Endodermal cell (in vitro differentiated cells): ENCODE measurements at regions not wholly inside any gene's neighbourhood (a gene's known extent, or its start where the extent isn't known, plus 50 kb on each side); places are given as distances from the start of the nearest gene placed in this dataset.

Experiments
- DNase-seq: peaks from one replicate; pipeline ENCODE4 v3.0.0-alpha.2; 2017
- H3K27ac ChIP-seq: 2 replicates; pipeline ENCODE4 v1.5.1; 2013; ENCODE audit warnings: mild to moderate bottlenecking, low read depth, low read length, moderate library complexity
- H3K27me3 ChIP-seq: 2 replicates; pipeline ENCODE4 v1.6.1; 2013; ENCODE audit warnings: mild to moderate bottlenecking, low read length, moderate library complexity; ENCODE audit not compliant: insufficient read depth, control insufficient read depth, poor library complexity, severe bottlenecking
- H3K36me3 ChIP-seq: 2 replicates; pipeline ENCODE4 v1.7.0; 2013; ENCODE audit warnings: mild to moderate bottlenecking, low read length, moderate library complexity; ENCODE audit not compliant: control insufficient read depth, insufficient read depth
- H3K4me1 ChIP-seq: one replicate; pipeline ENCODE4 v1.7.0; 2013; ENCODE audit warnings: low read length; ENCODE audit not compliant: control insufficient read depth, insufficient read depth
- H3K4me3 ChIP-seq: 2 replicates; pipeline ENCODE4 v1.5.1; 2013; ENCODE audit warnings: mild to moderate bottlenecking, low read length, moderate library complexity
- H3K9ac ChIP-seq: 2 replicates; pipeline ENCODE4 v1.6.1; 2013; ENCODE audit warnings: mild to moderate bottlenecking, low read length, moderate library complexity; ENCODE audit not compliant: poor library complexity, severe bottlenecking; ENCODE audit errors: extremely low read depth
- H3K9me3 ChIP-seq: 2 replicates; pipeline ENCODE4 v1.6.1; 2013; ENCODE audit warnings: mild to moderate bottlenecking, low read length, moderate library complexity; ENCODE audit not compliant: control insufficient read depth
- H3K27ac Mint-ChIP-seq: 2 replicates; pipeline ENCODE4 v1.8.0; 2020; ENCODE audit warnings: mixed read lengths
- H3K27me3 Mint-ChIP-seq: 2 replicates; pipeline ENCODE4 v1.8.0; 2021; ENCODE audit warnings: mild to moderate bottlenecking, mixed read lengths; ENCODE audit not compliant: insufficient read depth
- H3K36me3 Mint-ChIP-seq: 2 replicates; pipeline ENCODE4 v1.8.0; 2020; ENCODE audit warnings: low read depth, mixed read lengths
- H3K4me1 Mint-ChIP-seq: 2 replicates; pipeline ENCODE4 v1.8.0; 2020; ENCODE audit warnings: mixed read lengths
- H3K4me3 Mint-ChIP-seq: 2 replicates; pipeline ENCODE4 v1.8.0; 2020; ENCODE audit warnings: mild to moderate bottlenecking, moderate library complexity, mixed read lengths
- H3K9me3 Mint-ChIP-seq: 2 replicates; pipeline ENCODE4 v1.8.0; 2020; ENCODE audit warnings: mild to moderate bottlenecking, mixed read lengths
- WGBS, 2 experiments: methylation state at CpG; one replicate each; pipeline versions ENCODE4 v1.1.5 to v1.1.7; 2013; ENCODE audit warnings: missing lambda C conversion rate in 2 of 2, mixed read lengths in 1 of 2; ENCODE audit not compliant: insufficient coverage in 1 of 2, insufficient read length in 1 of 2; 5-methylcytosine and 5-hydroxymethylcytosine counted together
- TF ChIP-seq, protein P1 (sequence below): fragments of 200-600 bp; sonication (generic); conservative IDR thresholded peaks from 2 replicates; pipeline ENCODE4 v1.5.0; 2021; ENCODE audit warnings: antibody characterized with exemption, mild to moderate bottlenecking

DNA sequence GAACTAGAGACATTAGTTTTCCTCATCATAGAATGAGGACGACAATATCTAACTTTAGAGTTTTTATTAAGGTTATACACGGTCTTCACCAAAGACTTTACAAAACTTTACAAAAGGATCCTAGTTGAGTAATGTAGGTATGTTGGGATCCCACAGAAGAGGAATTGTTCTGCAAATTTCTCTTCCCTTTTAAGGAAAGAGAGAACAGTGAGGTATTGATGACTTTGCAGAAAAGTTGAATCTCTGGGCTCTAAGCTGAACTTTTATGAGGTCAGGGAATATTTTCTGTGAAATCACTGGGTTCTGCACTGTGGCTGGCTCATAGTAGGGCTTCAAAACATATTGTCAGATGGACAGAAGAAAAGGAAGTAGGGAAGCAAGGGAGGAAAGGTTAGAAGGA, 89.8 kb upstream of the PIRT start:
- no peaks in the 10 kb centered on the region for H3K27me3 ChIP-seq
- Mint-ChIP-seq H3K36me3 (no peaks in the 10 kb centered on the region), H3K27me3 (peaks cover 2% of the 10 kb centered on the region), H3K4me1 (peaks cover 32% of the 10 kb centered on the region), H3K27ac (no peak overlapping the region), H3K4me3 (no peak overlapping the region), H3K9me3 (no peaks in the 10 kb centered on the region)
- H3K27ac ChIP-seq: no peak overlapping the region
- TF ChIP-seq, protein P1, sequence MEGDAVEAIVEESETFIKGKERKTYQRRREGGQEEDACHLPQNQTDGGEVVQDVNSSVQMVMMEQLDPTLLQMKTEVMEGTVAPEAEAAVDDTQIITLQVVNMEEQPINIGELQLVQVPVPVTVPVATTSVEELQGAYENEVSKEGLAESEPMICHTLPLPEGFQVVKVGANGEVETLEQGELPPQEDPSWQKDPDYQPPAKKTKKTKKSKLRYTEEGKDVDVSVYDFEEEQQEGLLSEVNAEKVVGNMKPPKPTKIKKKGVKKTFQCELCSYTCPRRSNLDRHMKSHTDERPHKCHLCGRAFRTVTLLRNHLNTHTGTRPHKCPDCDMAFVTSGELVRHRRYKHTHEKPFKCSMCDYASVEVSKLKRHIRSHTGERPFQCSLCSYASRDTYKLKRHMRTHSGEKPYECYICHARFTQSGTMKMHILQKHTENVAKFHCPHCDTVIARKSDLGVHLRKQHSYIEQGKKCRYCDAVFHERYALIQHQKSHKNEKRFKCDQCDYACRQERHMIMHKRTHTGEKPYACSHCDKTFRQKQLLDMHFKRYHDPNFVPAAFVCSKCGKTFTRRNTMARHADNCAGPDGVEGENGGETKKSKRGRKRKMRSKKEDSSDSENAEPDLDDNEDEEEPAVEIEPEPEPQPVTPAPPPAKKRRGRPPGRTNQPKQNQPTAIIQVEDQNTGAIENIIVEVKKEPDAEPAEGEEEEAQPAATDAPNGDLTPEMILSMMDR: no peak
- 66% methylated on average over 2 of the region's 2 CpGs; no CpG with 5 or more reads in 1 of the 2 experiments for WGBS, 2 experiments
- H3K9ac ChIP-seq: no peak overlapping the region
- H3K4me3 ChIP-seq: no peak overlapping the region
- peaks cover 2% of the 10 kb centered on the region for H3K9me3 ChIP-seq
- H3K4me1 ChIP-seq: peaks cover 5% of the 10 kb centered on the region
- H3K36me3 ChIP-seq: no peaks in the 10 kb centered on the region
- DNase-seq: no peak

DNA sequence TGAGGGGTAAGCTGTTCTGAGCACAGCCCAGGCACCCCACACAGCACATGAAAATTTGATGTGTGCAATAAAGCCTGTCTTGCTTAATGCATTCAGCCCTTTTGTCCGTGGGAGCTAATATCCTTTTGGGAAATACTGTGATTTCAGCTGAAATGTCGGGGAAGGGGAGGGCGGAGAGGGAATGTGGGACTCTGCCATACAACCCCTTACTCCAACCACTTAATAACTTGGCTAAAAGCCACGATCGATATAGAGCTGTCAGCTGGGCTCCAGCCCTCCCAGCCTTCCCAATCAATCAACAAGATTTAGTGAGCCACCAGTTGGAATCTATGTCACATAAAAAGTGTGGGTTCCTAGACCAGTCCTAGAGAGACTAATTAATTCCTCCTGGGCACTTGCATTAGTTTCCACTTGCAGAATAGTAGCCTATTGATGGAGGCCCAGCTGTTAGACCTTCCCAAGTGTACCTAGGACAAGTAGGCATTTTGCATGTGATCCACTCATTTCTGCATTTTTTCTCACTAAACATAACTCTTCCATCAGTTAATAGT, 82.7 kb upstream of the PIRT start:
- TF ChIP-seq, protein P1: no peak
- no peak overlapping the region for H3K27ac Mint-ChIP-seq
- Histone ChIP-seq H3K27ac (no peak overlapping the region), H3K4me1 (no peaks in the 10 kb centered on the region), H3K36me3 (no peaks in the 10 kb centered on the region), H3K9me3 (no peaks in the 10 kb centered on the region), H3K27me3 (no peaks in the 10 kb centered on the region), H3K4me3 (no peak overlapping the region), H3K9ac (no peak overlapping the region)
- H3K27me3 Mint-ChIP-seq: peaks cover 2% of the 10 kb centered on the region
- no peaks in the 10 kb centered on the region for H3K9me3 Mint-ChIP-seq
- 83% methylated on average over 5 of the region's 5 CpGs; no CpG with 5 or more reads in 1 of the 2 experiments for WGBS, 2 experiments
- H3K4me3 Mint-ChIP-seq: no peak overlapping the region
- no peaks in the 10 kb centered on the region for H3K36me3 Mint-ChIP-seq
- DNase-seq: no peak
- peaks cover 25% of the 10 kb centered on the region for H3K4me1 Mint-ChIP-seq

DNA sequence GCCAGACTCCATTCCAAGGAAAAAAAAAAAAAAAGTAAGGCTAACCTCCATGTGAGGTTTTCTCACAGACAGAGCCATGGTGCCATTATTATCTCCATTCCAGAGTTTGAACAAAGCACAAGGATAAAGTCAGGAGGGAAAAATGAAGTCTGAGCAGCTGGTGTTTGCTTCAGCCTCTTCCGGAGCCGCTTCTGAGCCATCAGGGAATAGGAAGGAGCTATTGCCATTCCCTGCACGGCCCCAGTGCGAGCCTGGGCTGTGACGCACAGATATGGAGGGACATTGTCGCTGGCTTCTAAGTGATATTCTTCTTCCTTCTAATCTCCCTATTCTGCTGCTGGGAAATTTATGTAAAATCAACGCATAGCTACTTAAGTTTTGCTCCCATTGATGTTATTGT, 69.5 kb upstream of the PIRT start:
- no peak overlapping the region for H3K4me3 Mint-ChIP-seq
- H3K4me1 Mint-ChIP-seq: peaks cover 5% of the 10 kb centered on the region

More for the DNA sequence above, 69.5 kb upstream of the PIRT start:
- Mint-ChIP-seq H3K27ac (no peak overlapping the region), H3K27me3 (no peaks in the 10 kb centered on the region), H3K9me3 (peaks cover 39% of the 10 kb centered on the region), H3K36me3 (peaks cover 10% of the 10 kb centered on the region)
- Histone ChIP-seq H3K36me3 (no peaks in the 10 kb centered on the region), H3K9me3 (peaks cover 36% of the 10 kb centered on the region), H3K4me3 (no peak overlapping the region), H3K4me1 (no peaks in the 10 kb centered on the region), H3K27ac (no peak overlapping the region), H3K27me3 (no peaks in the 10 kb centered on the region), H3K9ac (no peak overlapping the region)
- peak; percentile 49 for DNase-seq
- 92 to 96% methylated on average over 6 of the region's 7 CpGs for WGBS, 2 experiments
- TF ChIP-seq, protein P1: no peak
